ENCODE measurements at regions not wholly inside any gene's neighbourhood (a gene's known extent, or its start where the extent isn't known, plus 50 kb on each side); places are given as distances from the start of the nearest gene placed in this dataset.

- DNase-seq (ENCODE audit: low read depth): no peak
- H3K4me3 ChIP-seq (ENCODE audit: low read length): no peak overlapping the region
- no peak for TF ChIP-seq CTCF (IDR thresholded peaks at IDR 0.05; ENCODE audit: insufficient read depth, low read depth, low read length, missing control alignments)
Observed at GRCh38 chr3:22714749-22715148, 488.4 kb upstream of the UBE2E2 start.

- no peak overlapping the region for H3K4me3 ChIP-seq (ENCODE audit: low read length)
- no peak for TF ChIP-seq CTCF (IDR thresholded peaks at IDR 0.05; ENCODE audit: insufficient read depth, low read depth, low read length, missing control alignments)
- no peak for DNase-seq (ENCODE audit: low read depth)
Observed at GRCh38 chr3:22720596-22720995, 482.5 kb upstream of the UBE2E2 start.

- no peak for DNase-seq (ENCODE audit: low read depth)
- no peak overlapping the region for H3K4me3 ChIP-seq (ENCODE audit: low read length)
- no peak for TF ChIP-seq CTCF (IDR thresholded peaks at IDR 0.05; ENCODE audit: insufficient read depth, low read depth, low read length, missing control alignments)
Observed at GRCh38 chr3:22724420-22724819, 478.7 kb upstream of the UBE2E2 start.

GRCh38 chr3:22728406-22728805, 474.7 kb upstream of the UBE2E2 start:
- H3K4me3 ChIP-seq (ENCODE audit: low read length): no peak overlapping the region
- no peak for TF ChIP-seq CTCF (IDR thresholded peaks at IDR 0.05; ENCODE audit: insufficient read depth, low read depth, low read length, missing control alignments)
- DNase-seq (ENCODE audit: low read depth): no peak

GRCh38 chr3:22729212-22729611, 473.9 kb upstream of the UBE2E2 start:
- H3K4me3 ChIP-seq (ENCODE audit: low read length): no peak overlapping the region
- TF ChIP-seq CTCF (IDR thresholded peaks at IDR 0.05; ENCODE audit: insufficient read depth, low read depth, low read length, missing control alignments): no peak
- peak; percentile 95 for DNase-seq (ENCODE audit: low read depth)

- H3K4me3 ChIP-seq (ENCODE audit: low read length): no peak overlapping the region
- TF ChIP-seq CTCF (IDR thresholded peaks at IDR 0.05; ENCODE audit: insufficient read depth, low read depth, low read length, missing control alignments): peak; percentile 54
- peak; percentile 48 for DNase-seq (ENCODE audit: low read depth)
Observed at GRCh38 chr3:22729981-22730380, 473.1 kb upstream of the UBE2E2 start.

- H3K4me3 ChIP-seq (ENCODE audit: low read length): no peak overlapping the region
- DNase-seq (ENCODE audit: low read depth): peak; percentile 31
- TF ChIP-seq CTCF (IDR thresholded peaks at IDR 0.05; ENCODE audit: insufficient read depth, low read depth, low read length, missing control alignments): no peak
Observed at GRCh38 chr3:22730701-22731100, 472.4 kb upstream of the UBE2E2 start.

Data from epithelial cell of esophagus (primary cell).